ENCODE measurements at regions not wholly inside any gene's neighbourhood (a gene's known extent, or its start where the extent isn't known, plus 50 kb on each side); places are given as distances from the start of the nearest gene placed in this dataset.

GRCh38 chr1:187714470-187714869 lies 885.7 kb downstream of the PLA2G4A start:
- TF ChIP-seq CTCF (IDR thresholded peaks at IDR 0.05; ENCODE audit: low read depth, low read length, missing input control) = no peak
- no peak for TF ChIP-seq TAF1 (conservative IDR thresholded peaks at IDR 0.05)
- TF ChIP-seq ATF3 (IDR thresholded peaks at IDR 0.05) = no peak

Measured in liver (tissue), 3 donors.